ENCODE measurements at regions not wholly inside any gene's neighbourhood (a gene's known extent, or its start where the extent isn't known, plus 50 kb on each side); places are given as distances from the start of the nearest gene placed in this dataset.
"Not testable (repeated sequence)": the region's sequence is repeated elsewhere in the genome, so short reads cannot be mapped to it uniquely, and the experiment has no call there.

GRCh38 chr12:91643763-91644162 is 461.1 kb upstream of the DCN start:
- DNase-seq (ENCODE audit: low spot score): no peak
- TF ChIP-seq CTCF (IDR thresholded peaks at IDR 0.05; ENCODE audit: extremely low read depth, missing control alignments): no peak

GRCh38 chr12:91640021-91640420 is 457.4 kb upstream of the DCN start:
- no peak for DNase-seq (ENCODE audit: low spot score)
- TF ChIP-seq CTCF (IDR thresholded peaks at IDR 0.05; ENCODE audit: extremely low read depth, missing control alignments): no peak

- no peak for TF ChIP-seq CTCF (IDR thresholded peaks at IDR 0.05; ENCODE audit: extremely low read depth, missing control alignments)
- DNase-seq (ENCODE audit: low spot score): no peak
Observed at GRCh38 chr12:91639327-91639726, 456.7 kb upstream of the DCN start.

- TF ChIP-seq CTCF (IDR thresholded peaks at IDR 0.05; ENCODE audit: extremely low read depth, missing control alignments): no peak
- no peak for DNase-seq (ENCODE audit: low spot score)
Observed at GRCh38 chr12:91637789-91638624, 455.4 kb upstream of the DCN start.

GRCh38 chr12:91636721-91637120 is 454.1 kb upstream of the DCN start:
- TF ChIP-seq CTCF (IDR thresholded peaks at IDR 0.05; ENCODE audit: extremely low read depth, missing control alignments): no peak
- no peak for DNase-seq (ENCODE audit: low spot score)

GRCh38 chr12:91634386-91634713 is 451.7 kb upstream of the DCN start:
- DNase-seq (ENCODE audit: low spot score): not testable (repeated sequence)

GRCh38 chr12:91633734-91634357 is 451.2 kb upstream of the DCN start:
- no peak for DNase-seq (ENCODE audit: low spot score)
- no peak for TF ChIP-seq CTCF (IDR thresholded peaks at IDR 0.05; ENCODE audit: extremely low read depth, missing control alignments)

- no peak for DNase-seq (ENCODE audit: low spot score)
- TF ChIP-seq CTCF (IDR thresholded peaks at IDR 0.05; ENCODE audit: extremely low read depth, missing control alignments): no peak
Observed at GRCh38 chr12:91633206-91633605, 450.6 kb upstream of the DCN start.
